Nephron (organoid): ENCODE measurements at regions not wholly inside any gene's neighbourhood (a gene's known extent, or its start where the extent isn't known, plus 50 kb on each side); places are given as distances from the start of the nearest gene placed in this dataset.
A peak's percentile ranks its signal among the peaks of the same experiment; 100 is the strongest.

ENCODE experiments used
- H3K27ac Mint-ChIP-seq, 3 experiments: 2 replicates each; pipeline ENCODE4 v1.8.0; 2020; ENCODE audit warnings: mixed read lengths in 3 of 3, mild to moderate bottlenecking in 2 of 3, moderate library complexity in 1 of 3
- H3K27me3 Mint-ChIP-seq: 2 replicates; pipeline ENCODE4 v1.8.0; 2021; ENCODE audit warnings: low read depth, mild to moderate bottlenecking, moderate library complexity, mixed read lengths
- H3K36me3 Mint-ChIP-seq: 2 replicates; pipeline ENCODE4 v1.8.0; 2020; ENCODE audit warnings: low read depth, mixed read lengths
- H3K4me1 Mint-ChIP-seq: 2 replicates; pipeline ENCODE4 v1.8.0; 2020; ENCODE audit warnings: mixed read lengths
- H3K4me3 Mint-ChIP-seq, 3 experiments: 2 replicates each; pipeline ENCODE4 v1.8.0; 2020; ENCODE audit warnings: mild to moderate bottlenecking in 3 of 3, mixed read lengths in 3 of 3, moderate library complexity in 2 of 3
- H3K9me3 Mint-ChIP-seq: 2 replicates; pipeline ENCODE4 v1.8.0; 2020; ENCODE audit warnings: mixed read lengths
- TF ChIP-seq, protein P1 (sequence below), 3 experiments: fragments of 200-600 bp; sonication (generic); IDR thresholded peaks; one replicate each; pipeline ENCODE4 v1.5.0; 2021; ENCODE audit warnings: antibody characterized with exemption in 3 of 3; ENCODE audit not compliant: unreplicated experiment in 3 of 3

DNA sequence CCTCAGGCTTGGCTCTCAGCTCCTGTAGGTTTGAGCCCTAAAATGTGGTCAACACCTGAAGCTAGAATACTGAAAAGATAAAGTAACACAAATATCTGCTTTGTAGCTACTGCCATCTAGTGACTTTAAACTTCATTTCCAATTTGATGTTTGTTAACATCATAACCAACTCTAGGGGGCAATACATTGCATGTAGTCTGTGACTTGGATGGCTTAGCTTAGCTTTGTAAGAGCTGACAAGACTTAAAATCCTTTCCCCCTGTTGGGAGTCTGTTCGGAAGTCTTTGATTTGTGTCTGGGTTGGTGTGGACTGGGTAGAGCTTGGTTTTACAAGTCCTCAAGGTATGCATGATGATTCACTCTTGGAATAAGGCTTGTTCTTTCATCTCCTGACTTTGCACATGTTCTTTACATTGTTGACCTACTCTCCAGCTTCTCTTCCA lies 51.7 kb downstream of the SCN11A start:
- Mint-ChIP-seq H3K9me3 (peaks cover 4% of the 10 kb centered on the region), H3K27ac (peak overlapping the region in 1 of 3 experiments; percentile 20), H3K4me1 (no peaks in the 10 kb centered on the region), H3K36me3 (no peaks in the 10 kb centered on the region), H3K4me3 (no peak overlapping the region), H3K27me3 (no peaks in the 10 kb centered on the region)
- TF ChIP-seq, protein P1, sequence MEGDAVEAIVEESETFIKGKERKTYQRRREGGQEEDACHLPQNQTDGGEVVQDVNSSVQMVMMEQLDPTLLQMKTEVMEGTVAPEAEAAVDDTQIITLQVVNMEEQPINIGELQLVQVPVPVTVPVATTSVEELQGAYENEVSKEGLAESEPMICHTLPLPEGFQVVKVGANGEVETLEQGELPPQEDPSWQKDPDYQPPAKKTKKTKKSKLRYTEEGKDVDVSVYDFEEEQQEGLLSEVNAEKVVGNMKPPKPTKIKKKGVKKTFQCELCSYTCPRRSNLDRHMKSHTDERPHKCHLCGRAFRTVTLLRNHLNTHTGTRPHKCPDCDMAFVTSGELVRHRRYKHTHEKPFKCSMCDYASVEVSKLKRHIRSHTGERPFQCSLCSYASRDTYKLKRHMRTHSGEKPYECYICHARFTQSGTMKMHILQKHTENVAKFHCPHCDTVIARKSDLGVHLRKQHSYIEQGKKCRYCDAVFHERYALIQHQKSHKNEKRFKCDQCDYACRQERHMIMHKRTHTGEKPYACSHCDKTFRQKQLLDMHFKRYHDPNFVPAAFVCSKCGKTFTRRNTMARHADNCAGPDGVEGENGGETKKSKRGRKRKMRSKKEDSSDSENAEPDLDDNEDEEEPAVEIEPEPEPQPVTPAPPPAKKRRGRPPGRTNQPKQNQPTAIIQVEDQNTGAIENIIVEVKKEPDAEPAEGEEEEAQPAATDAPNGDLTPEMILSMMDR (IDR thresholded peaks at IDR 0.05; ENCODE audit: unreplicated experiment in 3 of 3) = peak; percentile 77 to 94 (median 81)

DNA sequence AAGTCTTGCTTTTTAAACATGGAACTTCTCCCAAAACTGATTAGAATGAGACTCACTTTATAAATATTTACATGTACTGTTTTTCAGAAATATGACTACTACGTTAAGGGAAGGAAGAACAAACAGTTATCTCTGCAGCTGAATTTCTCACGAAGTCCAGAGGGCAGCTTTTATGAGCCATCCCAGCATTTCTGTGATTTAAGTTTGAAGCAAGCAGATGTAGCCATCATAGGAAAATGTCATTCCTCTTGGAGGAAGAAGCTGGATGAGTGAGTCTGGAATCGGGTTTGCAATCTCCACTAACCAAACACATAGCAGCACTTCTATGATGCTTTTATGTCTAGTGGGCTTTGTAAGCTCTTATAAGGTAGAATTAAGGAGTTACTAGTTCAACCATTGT lies 53.7 kb downstream of the SCN11A start:
- H3K9me3 Mint-ChIP-seq = no peaks in the 10 kb centered on the region
- no peaks in the 10 kb centered on the region for H3K36me3 Mint-ChIP-seq
- TF ChIP-seq, protein P1 (IDR thresholded peaks at IDR 0.05; ENCODE audit: unreplicated experiment in 3 of 3) = no peak
- H3K27ac Mint-ChIP-seq = no peak overlapping the region
- peaks cover 4% of the 10 kb centered on the region for H3K4me1 Mint-ChIP-seq
- H3K4me3 Mint-ChIP-seq = no peak overlapping the region
- H3K27me3 Mint-ChIP-seq = peaks cover 4% of the 10 kb centered on the region

DNA sequence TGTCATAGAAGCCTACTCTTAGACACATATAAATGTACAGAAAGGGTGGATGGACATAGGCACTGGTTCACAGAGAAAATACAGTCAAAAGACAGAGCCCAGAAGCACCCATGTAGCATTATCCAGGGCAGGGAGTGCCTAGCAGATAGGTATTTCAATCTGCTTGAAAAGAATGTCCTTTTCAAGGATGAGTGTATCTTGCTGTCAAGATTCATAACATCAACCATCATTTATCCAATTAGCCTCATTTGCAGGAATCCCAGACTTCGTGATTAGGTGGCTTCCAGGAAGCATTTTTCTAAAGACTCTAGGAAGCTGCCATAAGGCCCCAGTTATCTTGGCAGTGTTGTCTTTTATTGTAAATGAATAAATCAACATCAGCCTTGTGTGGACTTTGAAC lies 55.6 kb downstream of the SCN11A start:
- no peak overlapping the region for H3K27ac Mint-ChIP-seq
- no peaks in the 10 kb centered on the region for H3K9me3 Mint-ChIP-seq
- TF ChIP-seq, protein P1 (IDR thresholded peaks at IDR 0.05; ENCODE audit: unreplicated experiment in 3 of 3) = no peak
- H3K36me3 Mint-ChIP-seq = no peaks in the 10 kb centered on the region
- no peak overlapping the region for H3K4me3 Mint-ChIP-seq
- peaks cover 4% of the 10 kb centered on the region for H3K4me1 Mint-ChIP-seq
- H3K27me3 Mint-ChIP-seq = peaks cover 4% of the 10 kb centered on the region

DNA sequence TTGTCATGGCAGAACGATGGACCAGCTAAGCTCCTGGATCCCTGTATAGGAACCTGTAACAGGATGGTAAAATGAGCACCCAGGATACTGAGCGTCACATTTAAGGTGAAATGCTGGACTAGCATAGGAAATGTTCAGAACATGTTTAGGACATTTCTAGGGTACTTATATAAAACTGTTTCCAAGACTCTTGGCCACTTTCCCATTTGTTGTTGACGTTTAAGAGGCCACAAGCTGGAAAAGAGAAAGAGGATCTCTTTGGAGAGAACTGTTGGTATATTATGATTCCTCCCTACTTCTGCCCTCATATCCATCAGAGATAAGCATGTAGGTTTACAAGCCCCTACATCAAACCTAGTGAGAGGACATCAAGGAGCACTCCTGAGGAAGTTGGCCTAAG lies 57.5 kb downstream of the SCN11A start:
- H3K9me3 Mint-ChIP-seq = no peaks in the 10 kb centered on the region
- H3K4me3 Mint-ChIP-seq = no peak overlapping the region
- peaks cover 4% of the 10 kb centered on the region for H3K27me3 Mint-ChIP-seq
- TF ChIP-seq, protein P1 (IDR thresholded peaks at IDR 0.05; ENCODE audit: unreplicated experiment in 3 of 3) = no peak
- H3K36me3 Mint-ChIP-seq = no peaks in the 10 kb centered on the region
- H3K27ac Mint-ChIP-seq = no peak overlapping the region
- H3K4me1 Mint-ChIP-seq = peaks cover 4% of the 10 kb centered on the region

DNA sequence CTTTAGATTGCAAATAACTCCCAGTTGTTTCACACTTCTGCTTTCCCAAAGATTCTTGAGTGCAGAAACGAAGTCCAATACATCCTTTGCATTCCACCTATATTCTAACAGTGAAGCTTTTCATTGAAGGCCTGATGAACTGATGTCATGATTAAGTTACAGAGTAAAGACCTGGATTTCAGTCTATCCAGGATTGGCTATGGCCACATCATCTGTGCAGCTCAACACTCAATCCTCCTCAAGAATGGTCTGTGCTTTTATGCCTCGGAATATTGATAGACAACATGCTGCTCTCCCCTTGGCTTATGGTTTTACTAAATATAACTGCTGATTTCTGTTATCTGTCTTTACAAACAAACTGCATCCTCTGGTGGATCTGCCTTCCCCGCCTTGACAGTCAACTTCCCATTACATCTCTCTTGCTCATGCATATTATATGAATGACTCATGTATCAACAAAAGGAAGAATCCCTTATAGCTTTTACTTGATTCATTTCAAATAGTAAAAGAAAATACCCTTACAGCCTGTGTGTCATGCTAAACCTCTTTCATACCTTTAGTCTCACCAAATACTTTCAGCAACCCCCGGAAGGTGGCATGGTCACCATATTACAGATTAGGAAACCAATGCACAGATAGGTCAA lies 59.5 kb downstream of the SCN11A start:
- TF ChIP-seq, protein P1 (IDR thresholded peaks at IDR 0.05; ENCODE audit: unreplicated experiment in 3 of 3) = no peak
- H3K27ac Mint-ChIP-seq = no peak overlapping the region
- no peaks in the 10 kb centered on the region for H3K36me3 Mint-ChIP-seq
- H3K9me3 Mint-ChIP-seq = no peaks in the 10 kb centered on the region
- H3K27me3 Mint-ChIP-seq = peaks cover 4% of the 10 kb centered on the region
- no peak overlapping the region for H3K4me3 Mint-ChIP-seq
- H3K4me1 Mint-ChIP-seq = peaks cover 4% of the 10 kb centered on the region

DNA sequence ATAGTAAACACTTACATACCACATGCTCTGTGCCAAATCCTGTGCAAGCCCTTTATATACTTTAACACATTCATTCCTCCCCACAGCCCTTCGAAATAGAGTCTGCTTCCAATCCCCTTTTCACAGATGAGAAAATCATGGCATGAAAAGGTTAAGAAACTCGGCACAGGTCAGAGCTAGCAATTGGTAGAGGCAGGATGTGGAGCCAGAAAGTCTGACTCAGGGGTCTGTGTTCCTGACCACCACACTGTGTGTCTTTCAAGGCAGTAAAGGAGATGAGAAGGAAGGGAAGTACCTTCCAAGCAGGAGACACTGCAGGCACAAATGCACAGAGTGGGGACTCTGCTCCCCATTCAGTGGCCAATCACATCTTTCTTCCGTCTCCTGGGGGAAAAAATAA lies 61.1 kb downstream of the SCN11A start:
- TF ChIP-seq, protein P1 (IDR thresholded peaks at IDR 0.05; ENCODE audit: unreplicated experiment in 3 of 3) = no peak
- no peak overlapping the region for H3K27ac Mint-ChIP-seq
- no peaks in the 10 kb centered on the region for H3K36me3 Mint-ChIP-seq
- no peaks in the 10 kb centered on the region for H3K9me3 Mint-ChIP-seq
- peaks cover 4% of the 10 kb centered on the region for H3K4me1 Mint-ChIP-seq
- H3K4me3 Mint-ChIP-seq = no peak overlapping the region
- H3K27me3 Mint-ChIP-seq = peaks cover 4% of the 10 kb centered on the region
